IPS DF 4.7 (cell line): ENCODE measurements at regions not wholly inside any gene's neighbourhood (a gene's known extent, or its start where the extent isn't known, plus 50 kb on each side); places are given as distances from the start of the nearest gene placed in this dataset.
"Not testable (repeated sequence)": the region's sequence is repeated elsewhere in the genome, so short reads cannot be mapped to it uniquely, and the experiment has no call there.

Experiments
- DNase-seq: peaks from one replicate; pipeline ENCODE4 v3.0.0-alpha.2; 2013; ENCODE audit warnings: low spot score; ENCODE audit errors: extremely low read depth

GRCh38 chr5:171706736-171707441 lies 78.7 kb upstream of the SMIM23 start:
- DNase-seq = no peak

GRCh38 chr5:171707442-171707792 lies 78.2 kb upstream of the SMIM23 start:
- DNase-seq = no peak

- DNase-seq = no peak
Measured at GRCh38 chr5:171709930-171710329, 75.7 kb upstream of the SMIM23 start.

- DNase-seq = no peak
Measured at GRCh38 chr5:171710451-171711024, 75.1 kb upstream of the SMIM23 start.

- no peak for DNase-seq
Measured at GRCh38 chr5:171711571-171711970, 74.0 kb upstream of the SMIM23 start.

- DNase-seq = no peak
Measured at GRCh38 chr5:171712616-171713015, 73.0 kb upstream of the SMIM23 start.

GRCh38 chr5:171713152-171713551 lies 72.5 kb upstream of the SMIM23 start:
- no peak for DNase-seq

- no peak for DNase-seq
Measured at GRCh38 chr5:171714261-171714660, 71.4 kb upstream of the SMIM23 start.

- DNase-seq = no peak
Measured at GRCh38 chr5:171714851-171715250, 70.8 kb upstream of the SMIM23 start.

GRCh38 chr5:171715551-171715950 lies 70.1 kb upstream of the SMIM23 start:
- DNase-seq = no peak

GRCh38 chr5:171720086-171720485 lies 65.5 kb upstream of the SMIM23 start:
- DNase-seq = no peak

GRCh38 chr5:171721464-171721863 lies 64.2 kb upstream of the SMIM23 start:
- no peak for DNase-seq

- no peak for DNase-seq
Measured at GRCh38 chr5:171724468-171725204, 61.0 kb upstream of the SMIM23 start.

GRCh38 chr5:171725205-171725601 lies 60.4 kb upstream of the SMIM23 start:
- no peak for DNase-seq

- not testable (repeated sequence) for DNase-seq
Measured at GRCh38 chr5:171726819-171727218, 58.8 kb upstream of the SMIM23 start.

- no peak for DNase-seq
Measured at GRCh38 chr5:171728686-171729085, 56.9 kb upstream of the SMIM23 start.
